Endothelial cell of umbilical vein (primary cell): ENCODE measurements at regions not wholly inside any gene's neighbourhood (a gene's known extent, or its start where the extent isn't known, plus 50 kb on each side); places are given as distances from the start of the nearest gene placed in this dataset.

ENCODE experiments used
- BruUV-seq: library from RNA; stranded (reverse); fragments of 400-500 nt; replicated peaks from 2 replicates; lab custom pipeline; 2021; lab: Mats Ljungman, UMichigan
- CTCF ChIA-PET: fragments of 300-600, 350-600 bp; sonication (Branson Sonifier 250); formaldehyde crosslinking; loops from one replicate; lab custom pipeline; 2021; ENCODE audit warnings: antibody characterized with exemption, inconsistent platforms; lab: Charles Lee
- POLR2A ChIA-PET: fragments of 300-600, 350-600 bp; sonication (Branson Sonifier 250); formaldehyde crosslinking; loops from one replicate; lab custom pipeline; 2021; ENCODE audit warnings: antibody characterized with exemption, inconsistent platforms; lab: Charles Lee
- DNase-seq: peaks from one replicate; pipeline ENCODE4 v3.0.0-alpha.2; 2011; ENCODE audit warnings: low read depth, low spot score
- FAIRE-seq: peaks from 2 replicates; lab custom pipeline; 2011; peaks lifted over from hg19 to GRCh38; lab: Jason Lieb, UNC
- H2AFZ ChIP-seq: 2 replicates; pipeline ENCODE4 v1.6.0; 2012; ENCODE audit warnings: low read depth, low read length, control low read depth, inconsistent platforms
- H3K27ac ChIP-seq: 2 replicates; pipeline ENCODE4 v1.5.1; 2011; ENCODE audit warnings: low read depth, mild to moderate bottlenecking, control low read depth, low read length, moderate library complexity; ENCODE audit not compliant: insufficient read depth
- H3K27me3 ChIP-seq, 2 experiments: 2 replicates each; pipeline versions ENCODE4 v1.6.0 to v1.6.1; 2011; ENCODE audit warnings: low read length in 2 of 2, mixed read lengths in 1 of 2; ENCODE audit not compliant: control insufficient read depth in 2 of 2, insufficient read depth in 2 of 2
- H3K36me3 ChIP-seq, 2 experiments: 2 replicates in 1 of 2; 3 replicates in 1 of 2; pipeline ENCODE4 v1.5.1; 2011; ENCODE audit warnings: low read length in 2 of 2, mild to moderate bottlenecking in 1 of 2, moderate library complexity in 1 of 2; ENCODE audit not compliant: control insufficient read depth in 2 of 2, insufficient read depth in 2 of 2; ENCODE audit errors: extremely low read depth in 1 of 2
- H3K4me1 ChIP-seq: 3 replicates; pipeline ENCODE4 v1.5.1; 2011; ENCODE audit warnings: mild to moderate bottlenecking, low read length; ENCODE audit not compliant: control insufficient read depth, insufficient read depth; ENCODE audit errors: extremely low read depth
- H3K4me2 ChIP-seq: 2 replicates; pipeline ENCODE4 v1.6.1; 2011; ENCODE audit warnings: low read length, control low read depth, mixed read lengths; ENCODE audit not compliant: insufficient read depth
- H3K4me3 ChIP-seq, 3 experiments: fragments of 200-600 bp in 1 of 3; sonication (generic), shearing (Covaris generic) in 1 of 3; replicated peaks in 1 of 3; 2 replicates each; pipeline ENCODE4 v1.5.1; 2011 to 2016; ENCODE audit warnings: control low read depth in 3 of 3, low read length in 3 of 3, mild to moderate bottlenecking in 2 of 3, inconsistent platforms in 1 of 3, low read depth in 1 of 3, moderate library complexity in 1 of 3; ENCODE audit not compliant: insufficient read depth in 1 of 3
- H3K79me2 ChIP-seq: 2 replicates; pipeline ENCODE4 v1.6.0; 2012; ENCODE audit warnings: low read length, inconsistent platforms; ENCODE audit not compliant: control insufficient read depth, insufficient read depth
- H3K9ac ChIP-seq: replicated peaks from 2 replicates; pipeline ENCODE3; 2011; ENCODE audit warnings: low read length, control low read depth; ENCODE audit not compliant: insufficient read depth; ENCODE audit errors: extremely low read depth
- H3K9me1 ChIP-seq: replicated peaks from 3 replicates; pipeline ENCODE4 v1.6.0; 2011; ENCODE audit warnings: mild to moderate bottlenecking, low read length; ENCODE audit not compliant: control insufficient read depth, insufficient read depth; ENCODE audit errors: extremely low read depth
- H3K9me3 ChIP-seq: replicated peaks from 2 replicates; pipeline ENCODE4 v1.5.1; 2012; ENCODE audit warnings: low read length, inconsistent platforms; ENCODE audit not compliant: control insufficient read depth, insufficient read depth
- H4K20me1 ChIP-seq: replicated peaks from 2 replicates; pipeline ENCODE3; 2011; ENCODE audit warnings: mild to moderate bottlenecking, low read length; ENCODE audit not compliant: control insufficient read depth, insufficient read depth; ENCODE audit errors: extremely low read depth
- CTCF ChIP-seq, 2 donors: IDR thresholded peaks; 1 replicate in 1 of 2; 2 replicates in 1 of 2; pipeline ENCODE4 v1.5.1; 2011; ENCODE audit warnings: low read length in 2 of 2, mild to moderate bottlenecking in 2 of 2, moderate library complexity in 2 of 2, control low read depth in 1 of 2, inconsistent platforms in 1 of 2, low read depth in 1 of 2; ENCODE audit not compliant: insufficient read depth in 1 of 2; ENCODE audit errors: extremely low read depth in 1 of 2
- EZH2 ChIP-seq: IDR thresholded peaks from 2 replicates; pipeline ENCODE4 v1.6.1; 2012; ENCODE audit warnings: borderline replicate concordance, low read depth, mild to moderate bottlenecking, moderate library complexity, low read length, inconsistent platforms; ENCODE audit not compliant: severe bottlenecking
- FOS ChIP-seq: IDR thresholded peaks from 2 replicates; pipeline ENCODE4 v1.6.1; 2011; ENCODE audit warnings: mild to moderate bottlenecking, low read length, moderate library complexity, borderline replicate concordance; ENCODE audit not compliant: insufficient read depth
- GATA2 ChIP-seq: IDR thresholded peaks from 2 replicates; pipeline ENCODE4 v1.7.0; 2011; ENCODE audit warnings: low read depth, mild to moderate bottlenecking, moderate library complexity, mixed read lengths, low read length; ENCODE audit not compliant: insufficient read length, insufficient read depth
- JUN ChIP-seq: IDR thresholded peaks from 2 replicates; pipeline ENCODE4 v1.6.1; 2011; ENCODE audit warnings: borderline replicate concordance, low read depth; ENCODE audit not compliant: insufficient read length, insufficient read depth
- MAX ChIP-seq: IDR thresholded peaks from 2 replicates; pipeline ENCODE4 v1.6.1; 2011; ENCODE audit not compliant: insufficient read depth, insufficient read length
- MYC ChIP-seq: IDR thresholded peaks from one replicate; pipeline ENCODE4 v1.6.1; 2011; ENCODE audit warnings: mild to moderate bottlenecking, low read depth, low read length
- POLR2A ChIP-seq: IDR thresholded peaks from 2 replicates; pipeline ENCODE4 v1.6.1; 2012; ENCODE audit warnings: low read depth, mild to moderate bottlenecking, control low read depth, low read length
- POLR2AphosphoS5 ChIP-seq: IDR thresholded peaks from 2 replicates; pipeline ENCODE4 v1.6.1; 2012; ENCODE audit warnings: low read depth, mild to moderate bottlenecking, control low read depth, low read length, moderate library complexity; ENCODE audit not compliant: insufficient read depth
- dilution Hi-C: fragments of 300-500 bp; cut with MboI; formaldehyde crosslinking; loops from one replicate; pipeline ENCODE4 v1.15.0; 2019; ENCODE audit warnings: low sequenced_read_pairs; ENCODE audit not compliant: extremely low pct_ligation_motif_present
- intact Hi-C: fragments of 100-400 bp; cut with micrococcal nuclease; formaldehyde crosslinking; loops from one replicate; pipeline ENCODE4 v1.10.0; 2022

- Histone ChIP-seq H3K4me3 (no peak overlapping the region), H3K4me2 (no peak overlapping the region), H3K4me1 (no peaks in the 10 kb centered on the region), H3K36me3 (no peaks in the 10 kb centered on the region), H3K27ac (no peak overlapping the region), H3K27me3 (no peaks in the 10 kb centered on the region), H3K9me3 (no peaks in the 10 kb centered on the region), H3K9me1 (no peaks in the 10 kb centered on the region), H4K20me1 (no peaks in the 10 kb centered on the region), H3K79me2 (no peaks in the 10 kb centered on the region), H3K9ac (no peak overlapping the region), H2AFZ (no peak overlapping the region)
- ChIA-PET CTCF (interaction anchor here (0.8 to 1.1 kb wide), 3 partner anchors 10 to 43 kb away, joined by 3 to 4 read pairs (median 4); no protein-coding TSS in a partner anchor), POLR2A (no interaction called here)
- BruUV-seq = no TSS peak
- intact Hi-C loops (no loop called here), dilution Hi-C loops (no loop called here)
- no peak for DNase-seq
- no peak for FAIRE-seq
- TF ChIP-seq MYC = no peak
- no peak for TF ChIP-seq POLR2AphosphoS5
- no peak for TF ChIP-seq JUN
- no peak for TF ChIP-seq EZH2
- no peak for TF ChIP-seq POLR2A
- TF ChIP-seq FOS = no peak
- TF ChIP-seq CTCF (IDR thresholded peaks at IDR 0.05; ENCODE audit: extremely low read depth in 1 of 2, insufficient read depth in 1 of 2, low read depth in 1 of 2, low read length in 2 of 2) = no peak
- no peak for TF ChIP-seq GATA2
- no peak for TF ChIP-seq MAX
Measured at GRCh38 chr2:40531359-40531758, 79.5 kb upstream of the SLC8A1 start.
